Stimulated activated CD8-positive, alpha-beta memory T cell treated with anti-CD3 and anti-CD28 coated beads, Interleukin-15, amount 100 ng/mL, for 1 hour (primary cell): ENCODE measurements at regions not wholly inside any gene's neighbourhood (a gene's known extent, or its start where the extent isn't known, plus 50 kb on each side); places are given as distances from the start of the nearest gene placed in this dataset.
"Not testable (repeated sequence)": the region's sequence is repeated elsewhere in the genome, so short reads cannot be mapped to it uniquely, and the experiment has no call there.

Source experiments
- DNase-seq: peaks from one replicate; pipeline ENCODE4 v3.0.0-alpha.2; 2020; ENCODE audit warnings: low read depth

GRCh38 chr1:88474555-88475304 is 209.3 kb upstream of the PKN2 start:
- no peak for DNase-seq

DNA sequence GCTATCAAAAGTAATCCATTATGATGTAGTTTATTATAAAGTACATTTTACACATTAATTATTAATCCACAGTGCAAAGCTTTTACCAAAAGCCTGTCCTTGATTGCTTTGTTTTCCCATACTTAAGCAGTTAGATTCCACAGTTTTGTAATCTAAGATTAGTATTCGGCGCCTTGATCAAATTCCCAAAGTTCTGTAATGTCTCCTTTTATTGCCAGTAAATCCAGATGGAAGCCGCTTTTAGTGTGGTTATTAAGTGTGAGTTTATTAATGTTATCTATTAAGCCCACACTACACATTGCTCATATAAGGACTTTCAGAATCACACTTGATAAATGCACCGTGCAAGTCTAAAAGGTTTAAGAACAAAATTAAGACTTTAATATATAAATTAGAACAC is 199.2 kb upstream of the PKN2 start:
- no peak for DNase-seq

GRCh38 chr1:88488237-88488636 is 195.8 kb upstream of the PKN2 start:
- DNase-seq: no peak

- no peak for DNase-seq
Observed at GRCh38 chr1:88490676-88491075, 193.4 kb upstream of the PKN2 start.

- no peak for DNase-seq
Observed at GRCh38 chr1:88499671-88500070, 184.4 kb upstream of the PKN2 start.

DNA sequence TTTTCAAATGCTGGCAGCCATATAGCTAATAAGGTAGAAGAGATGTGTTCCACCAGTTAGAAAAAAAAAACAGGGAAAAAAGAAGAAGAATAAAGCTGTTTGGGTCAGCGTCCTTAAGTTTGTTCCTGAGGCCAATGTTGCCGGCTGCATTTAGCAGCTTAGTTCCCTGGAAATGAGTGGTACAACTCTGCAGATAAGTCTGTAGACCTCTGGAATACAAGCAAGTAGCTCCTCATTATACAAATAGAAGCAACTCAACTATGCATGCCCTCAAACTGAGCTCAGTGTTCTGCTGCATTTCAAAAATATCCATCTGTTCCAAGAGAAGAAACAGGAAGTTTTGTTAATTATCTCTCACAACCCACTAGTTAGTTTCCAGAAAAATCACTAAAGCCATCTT is 181.2 kb upstream of the PKN2 start:
- no peak for DNase-seq

- no peak for DNase-seq
Observed at GRCh38 chr1:88503646-88504045, 180.4 kb upstream of the PKN2 start.

- DNase-seq: no peak
Observed at GRCh38 chr1:88504601-88505000, 179.5 kb upstream of the PKN2 start.

DNA sequence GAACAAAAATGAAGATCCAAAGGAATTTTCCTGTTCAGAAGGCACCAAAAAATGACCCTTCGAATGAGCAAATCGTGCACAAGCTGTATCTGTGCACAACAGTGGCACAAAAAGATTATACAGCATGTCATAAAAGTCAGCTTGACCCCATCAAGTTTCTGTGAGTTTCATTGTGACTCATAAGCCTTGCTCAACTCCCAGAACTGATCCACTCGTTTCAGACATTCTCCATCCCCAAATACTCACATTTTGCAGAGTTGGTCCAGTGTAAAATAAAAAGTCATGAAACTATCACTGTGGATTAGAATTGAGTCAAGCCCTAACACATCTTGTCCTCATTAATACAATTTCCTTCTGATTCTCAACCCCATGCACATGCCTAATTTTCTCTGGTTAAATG is 174.7 kb upstream of the PKN2 start:
- DNase-seq: no peak

- DNase-seq: no peak
Observed at GRCh38 chr1:88514544-88515060, 169.5 kb upstream of the PKN2 start.

DNA sequence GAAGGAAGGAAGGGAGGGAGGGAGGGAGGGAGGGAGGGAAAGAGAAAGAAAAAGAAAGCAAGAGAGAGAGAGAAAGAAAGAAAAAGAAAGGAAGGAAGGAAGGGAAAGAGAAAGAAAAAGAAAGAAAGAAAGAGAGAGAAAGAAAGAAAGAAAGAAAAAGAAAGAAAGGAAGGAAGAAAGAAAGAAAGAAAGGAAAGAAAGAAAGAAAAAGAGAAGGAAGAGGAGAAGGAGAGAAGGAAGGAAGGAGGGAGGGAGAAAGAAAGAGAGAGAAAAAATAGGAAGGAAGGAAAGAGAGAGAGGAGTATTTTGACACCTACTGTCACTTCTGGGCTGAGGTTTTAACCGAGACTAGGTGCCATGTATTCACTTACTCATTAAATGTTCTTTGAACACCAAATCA is 166.6 kb upstream of the PKN2 start:
- DNase-seq: not testable (repeated sequence)

DNA sequence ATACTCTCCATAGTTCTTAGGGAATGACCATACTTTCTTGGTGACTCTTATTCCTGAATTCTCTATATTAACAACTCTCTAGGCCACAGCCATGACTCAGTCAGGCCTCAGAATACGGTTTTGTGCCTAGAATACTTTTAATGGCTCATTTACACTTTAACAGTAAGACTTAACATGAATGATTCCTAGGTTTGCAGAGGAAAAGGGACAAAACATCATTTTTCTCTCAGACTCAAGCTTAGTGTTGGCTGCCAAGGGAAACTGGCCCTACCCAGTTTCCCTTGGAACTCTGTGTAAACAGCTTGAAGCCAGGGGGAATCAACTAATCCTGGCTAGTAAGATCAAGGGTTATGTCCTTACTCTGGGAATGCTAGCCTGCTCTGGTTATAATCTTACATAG is 164.9 kb upstream of the PKN2 start:
- no peak for DNase-seq

DNA sequence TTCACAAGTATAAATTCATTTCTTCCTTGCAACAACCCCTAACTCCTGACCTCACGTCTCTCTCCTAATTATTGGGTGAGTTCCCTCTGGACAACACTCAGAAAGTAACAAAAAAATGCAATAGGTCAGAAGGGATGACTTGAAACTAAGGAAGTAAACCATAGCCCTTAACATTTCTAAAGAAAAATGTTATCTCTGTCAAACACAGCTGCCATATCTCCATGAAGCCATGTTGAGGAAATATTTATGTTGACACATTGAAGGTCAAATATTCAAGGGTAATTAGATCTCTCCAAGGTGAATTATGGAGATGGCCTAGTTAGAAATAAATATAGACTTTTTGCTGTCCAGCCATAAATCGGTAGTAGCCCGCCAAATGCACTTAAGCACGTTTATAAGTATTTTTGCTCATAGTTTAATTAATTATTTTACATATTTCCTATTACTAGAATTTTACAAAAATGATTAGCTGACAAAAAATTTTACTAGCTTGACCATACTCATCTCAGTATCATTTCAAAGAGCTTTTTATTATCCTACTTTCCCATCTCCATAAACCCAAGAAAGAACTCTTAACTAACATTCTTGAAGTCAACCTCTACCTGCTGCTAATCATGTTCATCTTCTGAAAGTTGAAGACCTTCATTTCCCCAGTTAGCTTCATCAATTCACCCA is 160.1 kb upstream of the PKN2 start:
- DNase-seq: no peak

- no peak for DNase-seq
Observed at GRCh38 chr1:88526456-88526855, 157.6 kb upstream of the PKN2 start.

- no peak for DNase-seq
Observed at GRCh38 chr1:88528792-88529191, 155.3 kb upstream of the PKN2 start.

DNA sequence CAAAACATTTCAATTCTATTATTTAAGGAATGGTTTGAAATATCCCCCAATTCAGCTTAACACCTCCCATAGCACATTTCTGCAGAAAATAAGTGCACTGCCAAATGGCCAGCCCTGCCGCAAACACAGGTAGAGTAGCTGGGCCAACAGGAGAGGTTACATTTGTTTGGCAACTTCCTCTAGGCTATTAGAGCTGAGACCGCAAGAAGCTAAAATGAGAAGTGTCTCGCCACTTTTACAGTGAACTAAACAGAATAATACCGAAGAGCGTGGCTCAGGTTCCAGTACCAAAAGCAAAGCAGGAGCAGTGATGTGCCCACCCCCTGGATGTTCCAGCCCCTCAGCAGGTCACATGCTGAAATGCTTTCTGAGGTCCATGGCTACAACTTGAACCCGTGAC is 154.5 kb upstream of the PKN2 start:
- no peak for DNase-seq

GRCh38 chr1:88530246-88530645 is 153.8 kb upstream of the PKN2 start:
- DNase-seq: no peak

- no peak for DNase-seq
Observed at GRCh38 chr1:88537787-88538186, 146.3 kb upstream of the PKN2 start.

DNA sequence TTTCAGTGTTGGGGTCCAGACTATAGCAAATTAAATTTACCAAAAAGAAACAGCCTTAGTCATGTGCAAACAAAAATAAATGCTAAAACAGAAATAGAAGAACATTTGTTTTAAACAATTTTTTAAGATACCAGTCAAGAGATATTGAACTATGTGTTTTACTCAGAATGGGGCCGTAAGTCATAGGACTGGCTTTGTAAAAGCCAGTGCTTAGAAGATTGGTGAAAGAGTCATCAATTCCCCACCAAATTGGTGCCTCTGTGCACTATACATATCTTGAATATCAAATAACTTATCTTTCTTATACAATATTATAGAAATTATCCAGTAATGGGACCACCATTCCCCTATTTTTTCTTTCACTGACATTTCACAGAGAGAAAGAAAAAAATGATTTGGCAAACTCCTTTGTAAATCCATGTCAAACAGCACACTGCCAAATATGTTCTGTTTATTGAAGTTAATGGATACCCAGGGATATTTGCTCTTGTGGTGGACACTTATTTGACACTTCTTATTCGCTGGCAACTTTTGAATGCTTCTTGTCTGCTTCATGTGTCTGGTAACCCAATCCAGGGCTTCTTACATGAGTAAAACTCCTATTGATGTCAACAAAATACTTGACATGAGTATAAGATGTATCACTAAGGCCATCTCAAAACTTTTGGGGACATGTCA is 145.7 kb upstream of the PKN2 start:
- DNase-seq: no peak

- no peak for DNase-seq
Observed at GRCh38 chr1:88540255-88540654, 143.8 kb upstream of the PKN2 start.

DNA sequence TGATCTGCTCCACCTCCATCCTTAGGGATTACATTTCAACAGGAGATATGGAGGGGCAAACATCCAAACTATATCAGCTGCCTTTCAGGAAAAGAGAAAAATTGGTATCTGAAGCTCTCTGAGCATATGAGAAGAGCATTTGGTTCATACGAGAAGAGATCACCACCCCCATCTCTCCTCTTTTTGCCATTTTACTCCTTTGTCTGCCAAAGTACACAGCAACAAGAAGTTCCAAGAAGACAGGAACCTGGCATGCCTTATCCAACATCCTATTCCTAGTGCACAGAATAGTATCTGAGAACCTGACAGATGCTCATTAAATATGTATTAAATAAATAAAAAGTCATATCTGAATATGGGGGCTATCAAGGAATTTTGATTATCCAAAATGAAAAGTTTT is 142.5 kb upstream of the PKN2 start:
- no peak for DNase-seq

DNA sequence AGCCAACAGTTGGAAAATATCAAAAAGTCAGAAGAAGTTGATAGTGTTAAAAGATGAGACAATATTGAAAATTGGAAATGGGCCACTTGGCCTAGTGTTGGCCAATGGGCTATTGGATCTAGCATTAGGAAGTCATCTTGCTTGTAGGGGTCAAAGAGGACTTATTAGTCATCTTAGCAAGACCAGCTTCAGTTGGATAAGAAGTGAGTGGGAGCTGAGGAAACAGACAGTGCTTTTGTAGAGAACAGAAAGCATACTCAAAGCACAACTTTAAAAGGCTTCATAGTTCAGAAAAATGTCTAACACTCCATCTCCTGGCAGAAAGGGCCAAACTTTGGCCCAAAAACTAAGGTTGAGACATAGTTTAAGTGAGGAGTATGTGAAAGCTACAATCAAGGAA is 139.9 kb upstream of the PKN2 start:
- DNase-seq: no peak

DNA sequence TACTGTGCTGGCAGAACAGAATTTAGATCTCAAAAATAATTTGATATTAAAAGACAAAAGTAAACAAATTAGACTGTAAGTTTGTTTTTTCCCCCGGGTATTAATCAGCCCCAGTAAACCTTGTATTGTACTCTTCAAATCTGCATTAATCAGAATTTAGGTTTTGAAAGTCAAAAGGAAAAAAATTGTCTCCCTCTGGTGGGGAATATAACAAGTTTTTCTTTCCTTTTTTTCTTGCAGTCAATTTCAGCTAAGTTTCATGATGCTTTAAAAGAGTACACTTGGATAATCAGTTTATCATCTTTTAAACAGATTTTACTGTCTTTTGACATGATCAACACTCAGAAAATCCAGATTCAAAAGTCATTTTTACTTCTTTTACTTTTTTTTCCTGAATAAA is 134.5 kb upstream of the PKN2 start:
- DNase-seq: no peak
